HepG2 (cell line): ENCODE measurements at regions not wholly inside any gene's neighbourhood (a gene's known extent, or its start where the extent isn't known, plus 50 kb on each side); places are given as distances from the start of the nearest gene placed in this dataset.

ENCODE experiments used
- ATAC-seq: fragments of 200-7000 bp; cut with Tn5 transposase; 3 replicates; pipeline ENCODE4 v1.9.1; 2020; ENCODE audit warnings: mild to moderate bottlenecking, moderate library complexity
- BruUV-seq: library from RNA; stranded (reverse); fragments of 400-500 nt; replicated peaks from 2 replicates; lab custom pipeline; 2021; lab: Mats Ljungman, UMichigan
- CTCF ChIA-PET: fragments of 300-600 bp; formaldehyde crosslinking; extraction: SDS; loops from one replicate; lab custom pipeline; 2021; ENCODE audit warnings: low total read pairs, inconsistent platforms, low intra/inter-chr PET ratio; lab: Yijun Ruan, JAX
- POLR2A ChIA-PET: fragments of 350-600 bp; sonication (Branson Sonifier 250); formaldehyde crosslinking; loops from one replicate; lab custom pipeline; 2020; ENCODE audit warnings: antibody characterized with exemption, inconsistent platforms; lab: Yijun Ruan, JAX
- DNase-seq: peaks from one replicate; pipeline ENCODE4 v3.0.0-alpha.2; 2015; ENCODE audit warnings: low spot score
- FAIRE-seq: peaks from 3 replicates; lab custom pipeline; 2011; peaks lifted over from hg19 to GRCh38; lab: Jason Lieb, UNC
- H2AFZ ChIP-seq: one replicate; pipeline ENCODE4 v1.6.1; 2011; ENCODE audit warnings: low read length, inconsistent platforms
- H3K27ac ChIP-seq: fragments of 300-600 bp; 3 replicates; pipeline ENCODE4 v1.8.0; 2011; ENCODE audit warnings: mixed run types, mild to moderate bottlenecking, mixed read lengths, low read length, inconsistent platforms; ENCODE audit not compliant: insufficient read depth; ENCODE audit errors: extremely low read length
- H3K27me3 ChIP-seq, 2 experiments: fragments of 200-600 bp in 1 of 2; 2 replicates in 1 of 2; 3 replicates in 1 of 2; pipeline versions ENCODE4 v1.6.0 to v1.8.0; 2011; ENCODE audit warnings: low read length in 2 of 2, mild to moderate bottlenecking in 2 of 2, moderate library complexity in 2 of 2, inconsistent platforms in 1 of 2; ENCODE audit not compliant: insufficient read depth in 2 of 2, control insufficient read depth in 1 of 2
- H3K36me3 ChIP-seq, 2 experiments: fragments of 200-600 bp in 1 of 2; replicated peaks in 1 of 2; 2 replicates in 1 of 2; 3 replicates in 1 of 2; pipeline versions ENCODE4 v1.5.1 to v1.8.0; 2011; ENCODE audit warnings: low read length in 2 of 2, inconsistent platforms in 1 of 2; ENCODE audit not compliant: insufficient read depth in 2 of 2, control insufficient read depth in 1 of 2
- H3K4me1 ChIP-seq: 2 replicates; pipeline ENCODE4 v1.5.1; 2012; ENCODE audit warnings: low read length, inconsistent platforms; ENCODE audit not compliant: insufficient read depth
- H3K4me2 ChIP-seq: 2 replicates; pipeline ENCODE4 v1.6.0; 2011; ENCODE audit warnings: low read depth, low read length, inconsistent platforms
- H3K4me3 ChIP-seq, 3 experiments: fragments of 200-600 bp in 1 of 3; sonication (generic), shearing (Covaris generic) in 1 of 3; replicated peaks in 1 of 3; 2 replicates each; pipeline ENCODE4 v1.5.1; 2011 to 2016; ENCODE audit warnings: low read length in 3 of 3, inconsistent platforms in 2 of 3, low read depth in 2 of 3, mild to moderate bottlenecking in 2 of 3, control low read depth in 1 of 3, mixed read lengths in 1 of 3; ENCODE audit not compliant: insufficient read depth in 1 of 3
- H3K79me2 ChIP-seq: one replicate; pipeline ENCODE4 v1.6.1; 2011; ENCODE audit warnings: low read length, inconsistent platforms; ENCODE audit not compliant: insufficient read depth
- H3K9ac ChIP-seq: 2 replicates; pipeline ENCODE4 v1.6.0; 2011; ENCODE audit warnings: mild to moderate bottlenecking, low read depth, low read length, inconsistent platforms; ENCODE audit not compliant: insufficient read depth
- H3K9me3 ChIP-seq: 2 replicates; pipeline ENCODE4 v1.5.1; 2012; ENCODE audit warnings: mild to moderate bottlenecking, low read length
- H4K20me1 ChIP-seq: 2 replicates; pipeline ENCODE4 v1.6.0; 2011; ENCODE audit warnings: inconsistent platforms, mild to moderate bottlenecking, low read length, moderate library complexity; ENCODE audit not compliant: insufficient read depth
- DR1 ChIP-seq: sonication (generic); formaldehyde crosslinking; IDR thresholded peaks from 2 replicates; pipeline ENCODE4 v1.8.0; 2021; ENCODE audit warnings: mild to moderate bottlenecking, missing genetic modification reagents, inconsistent platforms
- EED ChIP-seq: sonication (generic); formaldehyde crosslinking; IDR thresholded peaks from 2 replicates; pipeline ENCODE4 v1.5.0; 2020; ENCODE audit warnings: mild to moderate bottlenecking, missing genetic modification reagents
- KDM6A ChIP-seq: IDR thresholded peaks from 2 replicates; pipeline ENCODE4 v1.6.1; 2016; ENCODE audit warnings: low read depth
- MAZ ChIP-seq, 2 experiments: sonication (generic) in 1 of 2; formaldehyde crosslinking in 1 of 2; IDR thresholded peaks; 2 replicates each; pipeline versions ENCODE4 v1.5.0 to v1.6.1; 2012 to 2020; ENCODE audit warnings: low read depth in 2 of 2, mild to moderate bottlenecking in 2 of 2, borderline replicate concordance in 1 of 2, improper control_type of control experiment in 1 of 2, low read length in 1 of 2, missing genetic modification reagents in 1 of 2, moderate library complexity in 1 of 2
- MXI1 ChIP-seq: IDR thresholded peaks from 3 replicates; pipeline ENCODE4 v1.6.1; 2012; ENCODE audit warnings: low read depth, low read length, inconsistent platforms, borderline replicate concordance
- NKX3-1 ChIP-seq: sonication (generic); formaldehyde crosslinking; IDR thresholded peaks from 2 replicates; pipeline ENCODE4 v1.5.0; 2020; ENCODE audit warnings: missing genetic modification reagents
- RFX3 ChIP-seq: IDR thresholded peaks from 2 replicates; pipeline ENCODE4 v1.6.1; 2016; ENCODE audit warnings: missing biosample characterization, missing genetic modification reagents
- SUZ12 ChIP-seq: fragments of 150-350 bp; IDR thresholded peaks from 2 replicates; pipeline ENCODE4 v1.6.1; 2014; ENCODE audit warnings: low read depth, low read length
- THAP11 ChIP-seq: IDR thresholded peaks from 2 replicates; pipeline ENCODE4 v1.6.1; 2016; ENCODE audit warnings: missing biosample characterization, missing genetic modification reagents
- WGBS: methylation state at CpG from one replicate; pipeline ENCODE4 v1.1.6; 2017; ENCODE audit warnings: low lambda C conversion rate; 5-methylcytosine and 5-hydroxymethylcytosine counted together
- in situ Hi-C: cut with HindIII; loops from 2 replicates; pipeline ENCODE4 v1.10.0; 2017; ENCODE audit warnings: low pct_unique_long_range_greater_than_20kb; ENCODE audit not compliant: extremely low pct_ligation_motif_present
- intact Hi-C: fragments of 100-400 bp; cut with micrococcal nuclease; formaldehyde crosslinking; loops from one replicate; pipeline ENCODE4 v1.10.0; 2022; ENCODE audit not compliant: unreplicated experiment
- TF ChIP-seq, protein P1 (sequence below): sonication (generic); formaldehyde crosslinking; IDR thresholded peaks from 2 replicates; pipeline ENCODE4 v1.4.0; 2020; ENCODE audit warnings: missing genetic modification reagents, borderline replicate concordance

GRCh38 chr4:41851621-41852020 is 83.6 kb upstream of the TMEM33 start:
- Histone ChIP-seq H3K9me3 (no peaks in the 10 kb centered on the region), H3K27me3 (no peaks in the 10 kb centered on the region; a peak in 1 of 5 replicates), H3K9ac (no peak overlapping the region), H2AFZ (no peak overlapping the region), H3K4me1 (no peaks in the 10 kb centered on the region), H3K79me2 (no peaks in the 10 kb centered on the region), H3K36me3 (no peaks in the 10 kb centered on the region), H4K20me1 (no peaks in the 10 kb centered on the region)
- FAIRE-seq (no peak), ATAC-seq (no peak), DNase-seq (no peak)
- POLR2A ChIA-PET: no interaction called here
- 4% methylated on average over 2 of the region's 2 CpGs for WGBS
- in situ Hi-C loops (no loop called here), intact Hi-C loops (no loop called here)
- BruUV-seq: no TSS peak
- TF ChIP-seq RFX3 (CRISPR knock-in tag) (no peak), MXI1 (no peak), MAZ (IDR thresholded peaks at IDR 0.05; ENCODE audit: borderline replicate concordance, low read depth, low read length) (no peak), MAZ (CRISPR knock-in tag; IDR thresholded peaks at IDR 0.05; ENCODE audit: low read depth) (no peak), SUZ12 (no peak), EED (CRISPR knock-in tag) (no peak)
- TF ChIP-seq, all 625 proteins: peak for 0
- Histone ChIP-seq H3K4me3 (no peak overlapping the region), H3K4me2 (no peak overlapping the region), H3K27ac (no peak overlapping the region)
- CTCF ChIA-PET: no interaction called here

DNA sequence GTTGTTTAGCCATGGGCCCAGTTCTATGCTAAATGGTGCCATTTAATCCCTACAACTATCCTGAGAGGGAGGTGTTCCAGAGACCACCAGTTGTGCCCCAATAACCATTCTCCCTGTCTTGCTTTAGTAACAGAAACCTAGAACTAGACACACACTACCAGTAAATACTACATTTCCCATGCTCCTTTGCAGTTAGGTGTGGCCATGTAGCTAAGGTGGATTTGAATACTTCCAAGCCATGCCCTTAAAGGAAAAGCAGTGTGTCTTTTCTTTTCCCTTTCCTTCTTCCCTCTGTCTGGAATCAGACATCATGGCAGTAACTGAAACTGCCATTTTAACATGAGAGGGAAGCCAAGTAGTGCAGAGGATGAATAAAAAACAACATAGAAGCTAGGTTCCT is 90.9 kb upstream of the TMEM33 start:
- Histone ChIP-seq H3K4me1 (no peaks in the 10 kb centered on the region), H4K20me1 (no peaks in the 10 kb centered on the region), H3K27me3 (no peaks in the 10 kb centered on the region), H3K36me3 (no peaks in the 10 kb centered on the region), H3K79me2 (no peaks in the 10 kb centered on the region), H3K9ac (no peak overlapping the region), H2AFZ (no peak overlapping the region), H3K4me2 (no peak overlapping the region), H3K4me3 (no peak overlapping the region), H3K9me3 (no peaks in the 10 kb centered on the region), H3K27ac (no peak overlapping the region)
- TF ChIP-seq THAP11 (CRISPR knock-in tag): 0 out of 2 replicates have a peak, but pooled peaks have one; percentile 16
- no peak for TF ChIP-seq KDM6A (CRISPR knock-in tag)
- TF ChIP-seq DR1 (CRISPR knock-in tag): no peak
- TF ChIP-seq NKX3-1 (CRISPR knock-in tag): no peak
- TF ChIP-seq, protein P1, sequence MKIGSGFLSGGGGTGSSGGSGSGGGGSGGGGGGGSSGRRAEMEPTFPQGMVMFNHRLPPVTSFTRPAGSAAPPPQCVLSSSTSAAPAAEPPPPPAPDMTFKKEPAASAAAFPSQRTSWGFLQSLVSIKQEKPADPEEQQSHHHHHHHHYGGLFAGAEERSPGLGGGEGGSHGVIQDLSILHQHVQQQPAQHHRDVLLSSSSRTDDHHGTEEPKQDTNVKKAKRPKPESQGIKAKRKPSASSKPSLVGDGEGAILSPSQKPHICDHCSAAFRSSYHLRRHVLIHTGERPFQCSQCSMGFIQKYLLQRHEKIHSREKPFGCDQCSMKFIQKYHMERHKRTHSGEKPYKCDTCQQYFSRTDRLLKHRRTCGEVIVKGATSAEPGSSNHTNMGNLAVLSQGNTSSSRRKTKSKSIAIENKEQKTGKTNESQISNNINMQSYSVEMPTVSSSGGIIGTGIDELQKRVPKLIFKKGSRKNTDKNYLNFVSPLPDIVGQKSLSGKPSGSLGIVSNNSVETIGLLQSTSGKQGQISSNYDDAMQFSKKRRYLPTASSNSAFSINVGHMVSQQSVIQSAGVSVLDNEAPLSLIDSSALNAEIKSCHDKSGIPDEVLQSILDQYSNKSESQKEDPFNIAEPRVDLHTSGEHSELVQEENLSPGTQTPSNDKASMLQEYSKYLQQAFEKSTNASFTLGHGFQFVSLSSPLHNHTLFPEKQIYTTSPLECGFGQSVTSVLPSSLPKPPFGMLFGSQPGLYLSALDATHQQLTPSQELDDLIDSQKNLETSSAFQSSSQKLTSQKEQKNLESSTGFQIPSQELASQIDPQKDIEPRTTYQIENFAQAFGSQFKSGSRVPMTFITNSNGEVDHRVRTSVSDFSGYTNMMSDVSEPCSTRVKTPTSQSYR (CRISPR knock-in tag): no peak
- intact Hi-C loops: no loop called here
- BruUV-seq: no TSS peak
- no peak for FAIRE-seq
- POLR2A ChIA-PET: no interaction called here
- in situ Hi-C loops: no loop called here
- no peak for DNase-seq
- CTCF ChIA-PET: no interaction called here
- no peak for ATAC-seq
